K562 (cell line): ENCODE measurements at regions not wholly inside any gene's neighbourhood (a gene's known extent, or its start where the extent isn't known, plus 50 kb on each side); places are given as distances from the start of the nearest gene placed in this dataset.

ENCODE experiments used
- BRD4 ChIP-seq: fragments of 200-600 bp; sonication (generic); IDR thresholded peaks from 2 replicates; pipeline ENCODE4 v1.6.1; 2017; ENCODE audit warnings: inconsistent platforms
- FIP1L1 ChIP-seq: fragments of 200-400 bp; formaldehyde crosslinking; IDR thresholded peaks from 2 replicates; pipeline ENCODE4 v1.6.1; 2018; ENCODE audit warnings: mild to moderate bottlenecking, low read depth, low read length; ENCODE audit not compliant: poor library complexity, severe bottlenecking
- OTX1 ChIP-seq: fragments of 450-650 bp; formaldehyde crosslinking; IDR thresholded peaks from 2 replicates; pipeline ENCODE4 v1.4.0; 2022; ENCODE audit warnings: mild to moderate bottlenecking
- RBM25 ChIP-seq: fragments of 200-400 bp; formaldehyde crosslinking; IDR thresholded peaks from 2 replicates; pipeline ENCODE4 v1.6.1; 2018; ENCODE audit warnings: low read length, low read depth, moderate library complexity; ENCODE audit not compliant: severe bottlenecking
- SP1 ChIP-seq: sonication (generic); formaldehyde crosslinking; IDR thresholded peaks from 2 replicates; pipeline ENCODE4 v1.8.1; 2022; ENCODE audit warnings: mild to moderate bottlenecking, missing genetic modification reagents
- TSC22D4 ChIP-seq: fragments of 450-650 bp; IDR thresholded peaks from 2 replicates; pipeline ENCODE4 v1.6.1; 2016; ENCODE audit warnings: missing genetic modification characterization, missing biosample characterization, control low read depth
- ZC3H4 ChIP-seq: sonication (generic); formaldehyde crosslinking; IDR thresholded peaks from 2 replicates; pipeline ENCODE4 v1.9.0; 2021; ENCODE audit warnings: missing genetic modification reagents, borderline replicate concordance
- ZNF586 ChIP-seq: fragments of 450-650 bp; formaldehyde crosslinking; conservative IDR thresholded peaks from 2 replicates; pipeline ENCODE4 v1.4.0; 2020; ENCODE audit warnings: mild to moderate bottlenecking, moderate library complexity
- TF ChIP-seq, protein P1 (sequence below): fragments of 450-650 bp; IDR thresholded peaks from 2 replicates; pipeline ENCODE4 v1.6.1; 2016; ENCODE audit warnings: low read depth

DNA sequence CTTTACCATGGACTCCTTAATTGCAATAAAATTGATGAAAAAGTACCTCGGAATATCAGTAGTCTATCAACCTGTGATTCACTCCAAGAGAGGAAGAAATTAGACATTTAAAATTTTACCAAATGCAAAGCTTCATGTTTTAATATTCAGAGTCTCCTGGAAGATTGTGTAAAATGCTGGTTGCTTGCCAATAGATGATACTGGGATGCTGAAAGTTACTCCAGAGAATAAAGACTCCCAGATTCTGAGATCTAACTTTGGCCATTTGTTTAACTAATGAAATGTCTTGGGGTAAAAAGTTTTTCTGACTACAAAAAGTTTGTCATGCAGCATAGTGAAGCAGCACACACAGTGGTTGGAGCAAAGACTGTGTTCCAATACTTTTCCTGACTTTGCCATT, 176.7 kb upstream of the RSPO3 start (continued):
- TF ChIP-seq, protein P1, sequence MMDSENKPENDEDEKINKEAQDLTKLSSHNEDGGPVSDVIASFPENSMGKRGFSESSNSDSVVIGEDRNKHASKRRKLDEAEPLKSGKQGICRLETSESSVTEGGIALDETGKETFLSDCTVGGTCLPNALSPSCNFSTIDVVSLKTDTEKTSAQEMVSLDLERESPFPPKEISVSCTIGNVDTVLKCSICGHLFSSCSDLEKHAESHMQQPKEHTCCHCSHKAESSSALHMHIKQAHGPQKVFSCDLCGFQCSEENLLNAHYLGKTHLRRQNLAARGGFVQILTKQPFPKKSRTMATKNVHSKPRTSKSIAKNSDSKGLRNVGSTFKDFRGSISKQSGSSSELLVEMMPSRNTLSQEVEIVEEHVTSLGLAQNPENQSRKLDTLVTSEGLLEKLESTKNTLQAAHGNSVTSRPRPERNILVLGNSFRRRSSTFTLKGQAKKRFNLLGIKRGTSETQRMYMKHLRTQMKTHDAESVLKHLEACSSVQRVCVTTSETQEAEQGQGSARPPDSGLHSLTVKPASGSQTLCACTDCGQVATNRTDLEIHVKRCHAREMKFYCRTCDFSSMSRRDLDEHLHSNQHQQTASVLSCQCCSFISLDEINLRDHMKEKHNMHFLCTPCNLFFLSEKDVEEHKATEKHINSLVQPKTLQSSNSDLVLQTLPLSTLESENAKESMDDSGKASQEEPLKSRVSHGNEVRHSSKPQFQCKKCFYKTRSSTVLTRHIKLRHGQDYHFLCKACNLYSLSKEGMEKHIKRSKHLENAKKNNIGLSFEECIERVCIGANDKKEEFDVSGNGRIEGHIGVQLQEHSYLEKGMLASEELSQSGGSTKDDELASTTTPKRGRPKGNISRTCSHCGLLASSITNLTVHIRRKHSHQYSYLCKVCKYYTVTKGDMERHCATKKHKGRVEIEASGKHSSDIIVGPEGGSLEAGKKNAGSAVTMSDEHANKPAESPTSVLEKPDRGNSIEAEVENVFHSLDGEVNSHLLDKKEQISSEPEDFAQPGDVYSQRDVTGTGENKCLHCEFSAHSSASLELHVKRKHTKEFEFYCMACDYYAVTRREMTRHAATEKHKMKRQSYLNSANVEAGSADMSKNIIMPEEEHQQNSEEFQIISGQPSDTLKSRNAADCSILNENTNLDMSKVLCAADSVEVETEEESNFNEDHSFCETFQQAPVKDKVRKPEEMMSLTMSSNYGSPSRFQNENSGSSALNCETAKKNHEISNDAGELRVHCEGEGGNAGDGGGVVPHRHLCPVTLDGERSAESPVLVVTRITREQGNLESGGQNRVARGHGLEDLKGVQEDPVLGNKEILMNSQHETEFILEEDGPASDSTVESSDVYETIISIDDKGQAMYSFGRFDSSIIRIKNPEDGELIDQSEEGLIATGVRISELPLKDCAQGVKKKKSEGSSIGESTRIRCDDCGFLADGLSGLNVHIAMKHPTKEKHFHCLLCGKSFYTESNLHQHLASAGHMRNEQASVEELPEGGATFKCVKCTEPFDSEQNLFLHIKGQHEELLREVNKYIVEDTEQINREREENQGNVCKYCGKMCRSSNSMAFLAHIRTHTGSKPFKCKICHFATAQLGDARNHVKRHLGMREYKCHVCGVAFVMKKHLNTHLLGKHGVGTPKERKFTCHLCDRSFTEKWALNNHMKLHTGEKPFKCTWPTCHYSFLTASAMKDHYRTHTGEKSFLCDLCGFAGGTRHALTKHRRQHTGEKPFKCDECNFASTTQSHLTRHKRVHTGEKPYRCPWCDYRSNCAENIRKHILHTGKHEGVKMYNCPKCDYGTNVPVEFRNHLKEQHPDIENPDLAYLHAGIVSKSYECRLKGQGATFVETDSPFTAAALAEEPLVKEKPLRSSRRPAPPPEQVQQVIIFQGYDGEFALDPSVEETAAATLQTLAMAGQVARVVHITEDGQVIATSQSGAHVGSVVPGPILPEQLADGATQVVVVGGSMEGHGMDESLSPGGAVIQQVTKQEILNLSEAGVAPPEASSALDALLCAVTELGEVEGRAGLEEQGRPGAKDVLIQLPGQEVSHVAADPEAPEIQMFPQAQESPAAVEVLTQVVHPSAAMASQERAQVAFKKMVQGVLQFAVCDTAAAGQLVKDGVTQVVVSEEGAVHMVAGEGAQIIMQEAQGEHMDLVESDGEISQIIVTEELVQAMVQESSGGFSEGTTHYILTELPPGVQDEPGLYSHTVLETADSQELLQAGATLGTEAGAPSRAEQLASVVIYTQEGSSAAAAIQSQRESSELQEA: no peak
- no peak for TF ChIP-seq ZNF586 (CRISPR knock-in tag)
- no peak for TF ChIP-seq OTX1 (CRISPR knock-in tag)
- TF ChIP-seq TSC22D4 (tag): no peak
- no peak for TF ChIP-seq RBM25
- no peak for TF ChIP-seq SP1 (CRISPR knock-in tag)
- TF ChIP-seq FIP1L1: no peak
- no peak for TF ChIP-seq BRD4
- no peak for TF ChIP-seq ZC3H4 (CRISPR knock-in tag)
